ENCODE measurements at regions not wholly inside any gene's neighbourhood (a gene's known extent, or its start where the extent isn't known, plus 50 kb on each side); places are given as distances from the start of the nearest gene placed in this dataset.

GRCh38 chr3:178454726-178455125, 81.5 kb upstream of the KCNMB2 start:
- POLR2A ChIA-PET, result no interaction called here

GRCh38 chr3:178455226-178455625, 81.0 kb upstream of the KCNMB2 start:
- H3K27ac ChIP-seq (ENCODE audit: low read length in 2 of 2), result no peak overlapping the region
- Mint-ChIP-seq H3K9me3 (ENCODE audit: insufficient read depth) (no peaks in the 10 kb centered on the region), H3K4me3 (no peak overlapping the region), H3K4me1 (no peaks in the 10 kb centered on the region), H3K27ac (no peak overlapping the region), H3K27me3 (peaks cover 13% of the 10 kb centered on the region)
- H4K20me1 ChIP-seq (ENCODE audit: control insufficient read depth, insufficient read depth, low read length, poor library complexity, severe bottlenecking), result no peaks in the 10 kb centered on the region
- no peak overlapping the region for H2AFZ ChIP-seq (ENCODE audit: insufficient read depth, low read depth, low read length, poor library complexity, severe bottlenecking)
- TF ChIP-seq CTCF (IDR thresholded peaks at IDR 0.05), result no peak
- no peak for TF ChIP-seq EZH2 (IDR thresholded peaks at IDR 0.05; ENCODE audit: borderline replicate concordance, insufficient read depth, low read depth, low read length, poor library complexity, severe bottlenecking)
- ATAC-seq (ENCODE audit: low read depth) (no peak), DNase-seq (no peak)
- WGBS (ENCODE audit: insufficient coverage), result no CpG with 5 or more reads among the region's 1 CpG
- no peak overlapping the region for H3K9ac ChIP-seq (ENCODE audit: low read length)
- no peaks in the 10 kb centered on the region for H3K79me2 ChIP-seq (ENCODE audit: control insufficient read depth, insufficient read depth, low read length)
- intact Hi-C loops (cut with micrococcal nuclease), result no loop called here
- no peak overlapping the region for H3K4me3 ChIP-seq (ENCODE audit: control extremely low read depth in 1 of 5, extremely low read depth in 1 of 5, insufficient read depth in 1 of 5, low read depth in 2 of 5, low read length in 4 of 5)
- CTCF ChIA-PET, result no interaction called here
- no peaks in the 10 kb centered on the region for H3K36me3 ChIP-seq (replicated peaks in 1 of 2; ENCODE audit: control extremely low read depth in 1 of 2, control insufficient read depth in 1 of 2, extremely low read depth in 1 of 2, insufficient read depth in 2 of 2, low read length in 1 of 2)
- H3K4me2 ChIP-seq (replicated peaks; ENCODE audit: low read depth, low read length, poor library complexity, severe bottlenecking), result no peak overlapping the region
- no peaks in the 10 kb centered on the region for H3K27me3 ChIP-seq (replicated peaks in 1 of 4; ENCODE audit: control extremely low read depth in 1 of 4, control insufficient read depth in 3 of 4, insufficient read depth in 4 of 4, low read length in 3 of 4)
- H3K9me3 ChIP-seq (ENCODE audit: control extremely low read depth in 1 of 3, control insufficient read depth in 2 of 3, insufficient read depth in 1 of 3, low read length in 2 of 3), result no peaks in the 10 kb centered on the region
- POLR2A ChIA-PET, result no interaction called here
- H3K4me1 ChIP-seq (ENCODE audit: control insufficient read depth in 2 of 2, insufficient read depth in 2 of 2, low read length in 2 of 2), result no peaks in the 10 kb centered on the region

More at GRCh38 chr3:178454726-178455125, 81.5 kb upstream of the KCNMB2 start:
- Mint-ChIP-seq H3K27me3 (peaks cover 10% of the 10 kb centered on the region), H3K4me3 (no peak overlapping the region), H3K4me1 (no peaks in the 10 kb centered on the region), H3K27ac (no peak overlapping the region), H3K9me3 (ENCODE audit: insufficient read depth) (no peaks in the 10 kb centered on the region)
- Histone ChIP-seq H3K27ac (ENCODE audit: low read length in 2 of 2) (no peak overlapping the region), H3K79me2 (ENCODE audit: control insufficient read depth, insufficient read depth, low read length) (no peaks in the 10 kb centered on the region), H3K4me3 (ENCODE audit: control extremely low read depth in 1 of 5, extremely low read depth in 1 of 5, insufficient read depth in 1 of 5, low read depth in 2 of 5, low read length in 4 of 5) (no peak overlapping the region), H3K9me3 (ENCODE audit: control extremely low read depth in 1 of 3, control insufficient read depth in 2 of 3, insufficient read depth in 1 of 3, low read length in 2 of 3) (no peaks in the 10 kb centered on the region), H4K20me1 (ENCODE audit: control insufficient read depth, insufficient read depth, low read length, poor library complexity, severe bottlenecking) (no peaks in the 10 kb centered on the region), H3K4me1 (ENCODE audit: control insufficient read depth in 2 of 2, insufficient read depth in 2 of 2, low read length in 2 of 2) (no peaks in the 10 kb centered on the region), H2AFZ (ENCODE audit: insufficient read depth, low read depth, low read length, poor library complexity, severe bottlenecking) (no peak overlapping the region), H3K4me2 (replicated peaks; ENCODE audit: low read depth, low read length, poor library complexity, severe bottlenecking) (no peak overlapping the region), H3K9ac (ENCODE audit: low read length) (no peak overlapping the region), H3K36me3 (replicated peaks in 1 of 2; ENCODE audit: control extremely low read depth in 1 of 2, control insufficient read depth in 1 of 2, extremely low read depth in 1 of 2, insufficient read depth in 2 of 2, low read length in 1 of 2) (no peaks in the 10 kb centered on the region), H3K27me3 (replicated peaks in 1 of 4; ENCODE audit: control extremely low read depth in 1 of 4, control insufficient read depth in 3 of 4, insufficient read depth in 4 of 4, low read length in 3 of 4) (no peaks in the 10 kb centered on the region)
- 80% methylated on average over 1 of the region's 4 CpGs for WGBS (ENCODE audit: insufficient coverage)
- ATAC-seq (ENCODE audit: low read depth), result no peak
- no peak for TF ChIP-seq CTCF (IDR thresholded peaks at IDR 0.05)
- TF ChIP-seq EZH2 (IDR thresholded peaks at IDR 0.05; ENCODE audit: borderline replicate concordance, insufficient read depth, low read depth, low read length, poor library complexity, severe bottlenecking), result no peak
- intact Hi-C loops (cut with micrococcal nuclease), result no loop called here
- CTCF ChIA-PET, result no interaction called here
- no peak for DNase-seq
